Body of pancreas (tissue), 4 donors: ENCODE measurements at regions not wholly inside any gene's neighbourhood (a gene's known extent, or its start where the extent isn't known, plus 50 kb on each side); places are given as distances from the start of the nearest gene placed in this dataset.

Experiments
- ATAC-seq: fragments of 150-250 bp; one replicate; pipeline ENCODE4 v1.9.1; 2016
- DNase-seq, 4 donors: peaks; one replicate each; pipeline ENCODE4 v3.0.0-alpha.2; 2019
- H3K27ac ChIP-seq, 4 donors: fragments of 200-600 bp; sonication (generic); 1 replicate in 3 of 4; 2 replicates in 1 of 4; pipeline versions ENCODE4 v1.5.1 to v1.6.1; 2016 to 2019; ENCODE audit warnings: mild to moderate bottlenecking in 1 of 4, mixed read lengths in 1 of 4, moderate library complexity in 1 of 4
- H3K27me3 ChIP-seq, 2 donors: fragments of 200-600 bp; sonication (generic); one replicate each; pipeline ENCODE4 v1.6.0; 2016; ENCODE audit warnings: mild to moderate bottlenecking in 1 of 2
- H3K36me3 ChIP-seq, 2 donors: fragments of 200-600 bp; sonication (generic); replicated peaks in 1 of 2; 2 replicates each; pipeline ENCODE4 v1.5.1; 2016; ENCODE audit warnings: low read depth in 2 of 2; ENCODE audit not compliant: insufficient read depth in 1 of 2
- H3K4me1 ChIP-seq: fragments of 200-600 bp; sonication (generic); one replicate; pipeline ENCODE4 v1.6.0; 2016
- H3K4me3 ChIP-seq, 2 donors: fragments of 200-600 bp; sonication (generic); 1 replicate in 1 of 2; 2 replicates in 1 of 2; pipeline ENCODE4 v1.5.1; 2016 to 2019
- H3K9me3 ChIP-seq, 3 donors: fragments of 200-600 bp; sonication (generic); 1 replicate in 2 of 3; 2 replicates in 1 of 3; pipeline ENCODE4 v1.5.1; 2016
- POLR2A ChIP-seq, 3 donors: fragments of 450-650 bp; IDR thresholded peaks; one replicate each; pipeline ENCODE4 v1.6.1; 2016; ENCODE audit warnings: antibody characterized with exemption in 3 of 3, mild to moderate bottlenecking in 2 of 3
- WGBS, 2 donors: methylation state at CpG; one replicate each; pipeline ENCODE4 v1.1.5; 2017; 5-methylcytosine and 5-hydroxymethylcytosine counted together
- intact Hi-C: fragments of 100-400 bp; cut with DNase I; formaldehyde crosslinking; loops from one replicate; pipeline ENCODE4 v1.15.1; 2023
- TF ChIP-seq, protein P1 (sequence below), 7 experiments: fragments of 450-650 bp in 4 of 7; fragments of 200-600 bp in 3 of 7; sonication (generic) in 3 of 7; IDR thresholded peaks; one replicate each; pipeline ENCODE4 v1.5.1; 2016 to 2019; ENCODE audit warnings: antibody characterized with exemption in 7 of 7

DNA sequence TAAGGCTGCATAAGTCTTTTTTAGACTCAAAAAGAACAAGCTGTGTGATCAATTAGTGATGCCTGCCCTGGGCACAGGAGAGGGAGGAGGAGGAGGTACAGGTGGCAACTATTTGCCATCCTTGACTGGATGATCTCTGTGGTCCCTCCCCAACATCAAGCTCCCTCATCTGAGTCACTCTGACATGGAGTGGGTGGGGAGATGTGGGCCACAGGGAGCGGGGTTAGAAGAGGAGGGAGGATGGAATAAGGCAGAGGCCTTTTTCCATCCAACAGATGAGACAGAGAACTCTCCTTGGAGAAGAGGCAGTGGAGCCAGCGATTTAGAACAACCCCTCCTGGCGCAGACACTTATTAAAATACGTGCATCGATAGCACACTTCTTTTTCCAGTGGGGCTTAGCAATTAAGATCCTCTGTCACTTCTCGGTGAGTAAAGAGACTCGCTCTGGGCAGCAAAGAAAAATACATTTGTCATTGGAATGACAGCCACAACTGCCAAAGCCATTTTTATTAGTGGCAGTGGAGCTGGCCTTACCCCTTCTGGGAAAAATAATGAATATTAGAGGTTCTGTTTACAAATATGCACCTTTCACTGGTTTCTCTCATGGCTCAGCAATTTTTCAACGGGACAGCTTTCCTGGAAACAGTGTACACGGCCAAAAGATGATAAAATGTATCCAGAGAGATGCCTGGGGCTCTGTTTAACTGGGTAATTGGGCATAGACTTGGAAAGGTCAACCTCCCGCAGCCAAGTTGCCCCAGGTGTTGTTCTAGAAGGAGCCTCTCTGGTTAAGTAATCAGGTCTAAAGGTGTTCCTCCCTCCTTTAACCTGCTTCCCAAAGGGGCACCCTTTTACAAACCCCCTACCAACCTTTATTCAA, 238.4 kb upstream of the CXCR4 start:
- TF ChIP-seq, protein P1, sequence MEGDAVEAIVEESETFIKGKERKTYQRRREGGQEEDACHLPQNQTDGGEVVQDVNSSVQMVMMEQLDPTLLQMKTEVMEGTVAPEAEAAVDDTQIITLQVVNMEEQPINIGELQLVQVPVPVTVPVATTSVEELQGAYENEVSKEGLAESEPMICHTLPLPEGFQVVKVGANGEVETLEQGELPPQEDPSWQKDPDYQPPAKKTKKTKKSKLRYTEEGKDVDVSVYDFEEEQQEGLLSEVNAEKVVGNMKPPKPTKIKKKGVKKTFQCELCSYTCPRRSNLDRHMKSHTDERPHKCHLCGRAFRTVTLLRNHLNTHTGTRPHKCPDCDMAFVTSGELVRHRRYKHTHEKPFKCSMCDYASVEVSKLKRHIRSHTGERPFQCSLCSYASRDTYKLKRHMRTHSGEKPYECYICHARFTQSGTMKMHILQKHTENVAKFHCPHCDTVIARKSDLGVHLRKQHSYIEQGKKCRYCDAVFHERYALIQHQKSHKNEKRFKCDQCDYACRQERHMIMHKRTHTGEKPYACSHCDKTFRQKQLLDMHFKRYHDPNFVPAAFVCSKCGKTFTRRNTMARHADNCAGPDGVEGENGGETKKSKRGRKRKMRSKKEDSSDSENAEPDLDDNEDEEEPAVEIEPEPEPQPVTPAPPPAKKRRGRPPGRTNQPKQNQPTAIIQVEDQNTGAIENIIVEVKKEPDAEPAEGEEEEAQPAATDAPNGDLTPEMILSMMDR (IDR thresholded peaks at IDR 0.05), result no peak
- no peak for TF ChIP-seq POLR2A (IDR thresholded peaks at IDR 0.05)
- H3K4me3 ChIP-seq, result no peak overlapping the region
- H3K9me3 ChIP-seq, result no peaks in the 10 kb centered on the region
- no peaks in the 10 kb centered on the region for H3K4me1 ChIP-seq
- no peaks in the 10 kb centered on the region for H3K27me3 ChIP-seq
- 40 to 50% methylated on average over 10 of the region's 10 CpGs for WGBS, 2 donors
- H3K36me3 ChIP-seq, result no peaks in the 10 kb centered on the region
- no peak overlapping the region for H3K27ac ChIP-seq
- intact Hi-C loops, result no loop called here
- no peak for DNase-seq
- no peak for ATAC-seq

DNA sequence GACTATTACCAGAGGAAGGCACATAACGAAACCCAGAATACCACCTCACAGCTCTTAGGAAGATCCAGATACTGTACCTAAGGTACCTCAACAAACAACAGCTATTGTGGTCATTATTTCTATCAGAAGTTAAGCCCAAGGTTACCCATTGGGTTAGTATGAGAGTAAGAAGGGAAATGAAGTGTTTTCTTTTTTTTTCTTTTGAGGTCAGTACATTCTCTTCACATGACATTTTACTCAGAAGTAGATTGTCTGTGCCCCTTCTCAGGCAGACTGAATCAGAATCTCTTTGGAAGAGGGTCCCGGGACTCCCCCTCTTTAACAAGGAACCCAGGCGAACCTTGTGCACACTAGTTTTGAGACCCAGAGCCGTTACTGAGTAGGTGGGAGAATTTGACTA, 233.7 kb upstream of the CXCR4 start:
- 73 to 85% methylated on average over 4 of the region's 4 CpGs for WGBS, 2 donors
- no peaks in the 10 kb centered on the region for H3K36me3 ChIP-seq
- no peaks in the 10 kb centered on the region for H3K9me3 ChIP-seq
- H3K4me3 ChIP-seq, result no peak overlapping the region
- H3K27me3 ChIP-seq, result no peaks in the 10 kb centered on the region
- no peak for DNase-seq
- H3K4me1 ChIP-seq, result no peaks in the 10 kb centered on the region
- H3K27ac ChIP-seq, result no peak overlapping the region
- intact Hi-C loops, result no loop called here
- no peak for TF ChIP-seq POLR2A (IDR thresholded peaks at IDR 0.05)
- TF ChIP-seq, protein P1 (IDR thresholded peaks at IDR 0.05), result no peak
- ATAC-seq, result no peak

DNA sequence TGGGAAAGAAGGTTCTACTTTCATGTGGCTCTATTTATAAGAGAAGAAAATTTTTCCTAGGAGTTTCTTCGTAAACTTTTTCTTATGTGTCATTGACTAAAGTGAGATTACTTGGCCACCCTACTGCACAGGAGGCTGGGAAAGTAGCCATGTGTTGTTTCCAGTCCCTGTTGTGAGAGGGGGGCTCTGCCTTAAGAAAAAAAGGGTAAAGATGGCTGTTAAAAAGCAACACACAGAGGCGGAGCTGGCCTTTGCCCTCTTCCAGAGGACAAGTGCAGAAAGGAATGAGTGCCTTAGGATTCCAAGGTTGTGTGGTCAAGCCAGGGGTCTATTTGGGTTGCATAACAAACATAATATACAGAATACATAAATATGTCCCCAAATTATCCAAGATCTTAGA, 230.0 kb upstream of the CXCR4 start:
- H3K27me3 ChIP-seq, result no peaks in the 10 kb centered on the region
- DNase-seq (no peak), ATAC-seq (no peak)
- H3K4me1 ChIP-seq, result no peaks in the 10 kb centered on the region
- no peak overlapping the region for H3K4me3 ChIP-seq
- WGBS, 2 donors, result 45 to 74% methylated on average over 2 of the region's 2 CpGs
- intact Hi-C loops, result no loop called here
- no peaks in the 10 kb centered on the region for H3K36me3 ChIP-seq
- H3K27ac ChIP-seq, result no peak overlapping the region
- no peaks in the 10 kb centered on the region for H3K9me3 ChIP-seq
- TF ChIP-seq, protein P1 (IDR thresholded peaks at IDR 0.05), result no peak
- no peak for TF ChIP-seq POLR2A (IDR thresholded peaks at IDR 0.05)

DNA sequence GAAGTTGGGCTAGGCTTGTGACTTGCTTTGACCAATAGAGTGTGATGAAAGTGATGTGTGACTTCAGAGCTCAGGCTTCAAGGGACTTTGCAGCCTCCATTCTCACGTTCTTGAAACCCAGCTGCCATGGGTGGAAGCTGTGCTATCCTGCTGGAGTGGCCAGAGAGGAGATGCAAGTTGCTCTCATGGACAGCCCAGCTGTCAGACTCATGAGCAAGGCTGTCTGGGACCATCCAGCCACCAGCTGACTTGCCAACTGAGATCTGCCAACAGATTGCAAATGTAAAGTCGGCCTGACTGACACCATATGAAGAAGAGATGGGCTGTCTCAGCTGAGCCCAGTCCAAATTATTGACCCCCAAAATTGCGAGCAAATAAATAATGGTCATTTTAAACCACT, 226.4 kb upstream of the CXCR4 start:
- DNase-seq (no peak), ATAC-seq (no peak)
- WGBS, 2 donors, result 57 to 81% methylated on average over 2 to 3 of the region's 3 CpGs
- Histone ChIP-seq H3K4me1 (no peaks in the 10 kb centered on the region), H3K27ac (no peak overlapping the region), H3K9me3 (no peaks in the 10 kb centered on the region), H3K36me3 (no peaks in the 10 kb centered on the region), H3K4me3 (no peak overlapping the region), H3K27me3 (no peaks in the 10 kb centered on the region)
- intact Hi-C loops, result no loop called here
- no peak for TF ChIP-seq POLR2A (IDR thresholded peaks at IDR 0.05)
- TF ChIP-seq, protein P1 (IDR thresholded peaks at IDR 0.05), result no peak

DNA sequence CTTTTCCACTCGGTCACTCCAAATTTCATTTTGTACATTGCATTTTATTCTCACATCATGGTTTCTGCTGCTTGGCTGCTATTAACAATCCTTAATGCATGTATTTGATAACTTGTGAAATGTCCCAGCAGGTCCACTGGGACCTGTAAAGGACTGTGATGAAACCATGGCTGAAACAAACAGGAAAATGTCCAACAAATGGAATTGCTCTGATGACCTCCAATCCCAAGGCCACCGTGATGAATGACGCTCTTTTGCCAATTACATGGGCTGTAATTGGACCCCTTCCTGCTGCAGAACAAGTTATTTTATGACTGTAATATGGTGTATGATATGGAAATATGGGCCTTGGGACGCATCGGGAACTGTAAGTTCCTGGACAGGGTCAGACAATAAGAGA, 224.2 kb upstream of the CXCR4 start:
- Histone ChIP-seq H3K4me1 (no peaks in the 10 kb centered on the region), H3K9me3 (no peaks in the 10 kb centered on the region), H3K4me3 (no peak overlapping the region), H3K27me3 (no peaks in the 10 kb centered on the region), H3K27ac (no peak overlapping the region), H3K36me3 (no peaks in the 10 kb centered on the region)
- 64 to 74% methylated on average over 5 of the region's 5 CpGs for WGBS, 2 donors
- no peak for TF ChIP-seq POLR2A (IDR thresholded peaks at IDR 0.05)
- TF ChIP-seq, protein P1 (IDR thresholded peaks at IDR 0.05), result no peak
- no peak for DNase-seq
- ATAC-seq, result no peak
- intact Hi-C loops, result no loop called here
